ENCODE measurements at regions not wholly inside any gene's neighbourhood (a gene's known extent, or its start where the extent isn't known, plus 50 kb on each side); places are given as distances from the start of the nearest gene placed in this dataset.

GRCh38 chr12:108448246-108448645 lies 66.8 kb upstream of the FICD start:
- ChIA-PET CTCF (no interaction called here), POLR2A (no interaction called here)
- no TSS peak for BruUV-seq (replicated peaks)
- intact Hi-C loops (cut with micrococcal nuclease): no loop called here
- no peak overlapping the region for H3K4me3 Mint-ChIP-seq (ENCODE audit: unreplicated experiment)
- no peak for DNase-seq (ENCODE audit: unreplicated experiment)
- no peak for TF ChIP-seq CTCF (IDR thresholded peaks at IDR 0.05; ENCODE audit: unreplicated experiment)
- H3K36me3 Mint-ChIP-seq (ENCODE audit: insufficient read depth, unreplicated experiment): no peaks in the 10 kb centered on the region
- H3K9me3 Mint-ChIP-seq (ENCODE audit: unreplicated experiment): peaks cover under 1% of the 10 kb centered on the region
- H3K27me3 Mint-ChIP-seq (ENCODE audit: insufficient read depth, unreplicated experiment): peaks cover 25% of the 10 kb centered on the region
- peaks cover 20% of the 10 kb centered on the region for H3K4me1 Mint-ChIP-seq (ENCODE audit: insufficient read depth, unreplicated experiment)
- no peak overlapping the region for H3K27ac Mint-ChIP-seq (ENCODE audit: low read depth, unreplicated experiment)

GRCh38 chr12:108447168-108447832 lies 67.8 kb upstream of the FICD start:
- Mint-ChIP-seq H3K27ac (ENCODE audit: low read depth, unreplicated experiment) (peak overlapping the region; percentile 35), H3K4me3 (ENCODE audit: unreplicated experiment) (peak overlapping the region; percentile 3), H3K27me3 (ENCODE audit: insufficient read depth, unreplicated experiment) (peaks cover 16% of the 10 kb centered on the region), H3K4me1 (ENCODE audit: insufficient read depth, unreplicated experiment) (peaks cover 26% of the 10 kb centered on the region), H3K9me3 (ENCODE audit: unreplicated experiment) (peaks cover 7% of the 10 kb centered on the region), H3K36me3 (ENCODE audit: insufficient read depth, unreplicated experiment) (no peaks in the 10 kb centered on the region)
- TF ChIP-seq CTCF (IDR thresholded peaks at IDR 0.05; ENCODE audit: unreplicated experiment): no peak
- CTCF ChIA-PET: interaction anchor here (0.6 to 0.9 kb wide), 2 partner anchors 303 to 1430 kb away, joined by 5 read pairs; no protein-coding TSS in a partner anchor
- POLR2A ChIA-PET: interaction anchor here (0.7 kb wide), 1 partner anchor 74 kb away, joined by 3 read pairs; no protein-coding TSS in a partner anchor
- no TSS peak for BruUV-seq (replicated peaks)
- peak; percentile 74 for DNase-seq (ENCODE audit: unreplicated experiment)
- intact Hi-C loops (cut with micrococcal nuclease): no loop called here

DNA sequence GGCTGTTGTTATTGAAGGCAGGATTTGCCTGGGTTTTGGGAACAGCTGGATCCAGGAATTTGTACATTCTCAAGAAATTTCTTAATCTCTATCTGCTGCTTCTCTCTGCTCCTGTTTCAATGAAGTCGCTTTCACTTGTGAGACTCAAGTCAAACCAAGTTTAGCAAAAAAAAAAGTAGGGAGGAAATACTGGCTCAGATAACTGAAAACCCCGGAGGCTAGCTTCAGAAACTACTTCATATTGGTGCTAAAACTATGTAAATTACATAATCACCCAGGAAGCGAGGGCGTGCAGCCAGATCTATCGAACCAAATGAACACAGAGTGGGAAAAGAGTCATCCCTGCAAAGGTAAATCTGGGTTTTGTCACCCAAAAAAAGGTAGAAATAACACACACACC lies 68.3 kb upstream of the FICD start:
- Mint-ChIP-seq H3K9me3 (ENCODE audit: unreplicated experiment) (peaks cover 7% of the 10 kb centered on the region), H3K27me3 (ENCODE audit: insufficient read depth, unreplicated experiment) (peaks cover 10% of the 10 kb centered on the region), H3K4me3 (ENCODE audit: unreplicated experiment) (peak overlapping the region; percentile 3), H3K27ac (ENCODE audit: low read depth, unreplicated experiment) (peak overlapping the region; percentile 35), H3K4me1 (ENCODE audit: insufficient read depth, unreplicated experiment) (peaks cover 26% of the 10 kb centered on the region), H3K36me3 (ENCODE audit: insufficient read depth, unreplicated experiment) (no peaks in the 10 kb centered on the region)
- ChIA-PET POLR2A (no interaction called here), CTCF (interaction anchor here (0.9 to 1.0 kb wide), 2 partner anchors 11 to 303 kb away, joined by 3 to 5 read pairs; no protein-coding TSS in a partner anchor)
- intact Hi-C loops (cut with micrococcal nuclease): no loop called here
- DNase-seq (ENCODE audit: unreplicated experiment): peak; percentile 89
- no TSS peak for BruUV-seq (replicated peaks)
- no peak for TF ChIP-seq CTCF (IDR thresholded peaks at IDR 0.05; ENCODE audit: unreplicated experiment)

- no peak overlapping the region for H3K4me3 Mint-ChIP-seq (ENCODE audit: unreplicated experiment)
- ChIA-PET POLR2A (no interaction called here), CTCF (interaction anchor here (0.6 to 1.9 kb wide), 2 partner anchors 11 to 821 kb away, joined by 3 to 5 read pairs; no protein-coding TSS in a partner anchor)
- intact Hi-C loops (cut with micrococcal nuclease): no loop called here
- no peaks in the 10 kb centered on the region for H3K27me3 Mint-ChIP-seq (ENCODE audit: insufficient read depth, unreplicated experiment)
- peaks cover 23% of the 10 kb centered on the region for H3K4me1 Mint-ChIP-seq (ENCODE audit: insufficient read depth, unreplicated experiment)
- no peaks in the 10 kb centered on the region for H3K36me3 Mint-ChIP-seq (ENCODE audit: insufficient read depth, unreplicated experiment)
- no peak for DNase-seq (ENCODE audit: unreplicated experiment)
- TF ChIP-seq CTCF (IDR thresholded peaks at IDR 0.05; ENCODE audit: unreplicated experiment): no peak
- no TSS peak for BruUV-seq (replicated peaks)
- H3K9me3 Mint-ChIP-seq (ENCODE audit: unreplicated experiment): peaks cover 7% of the 10 kb centered on the region
- no peak overlapping the region for H3K27ac Mint-ChIP-seq (ENCODE audit: low read depth, unreplicated experiment)
Measured at GRCh38 chr12:108442910-108443309, 72.2 kb upstream of the FICD start.
